ENCODE measurements at regions not wholly inside any gene's neighbourhood (a gene's known extent, or its start where the extent isn't known, plus 50 kb on each side); places are given as distances from the start of the nearest gene placed in this dataset.
"Not testable (repeated sequence)": the region's sequence is repeated elsewhere in the genome, so short reads cannot be mapped to it uniquely, and the experiment has no call there.

DNA sequence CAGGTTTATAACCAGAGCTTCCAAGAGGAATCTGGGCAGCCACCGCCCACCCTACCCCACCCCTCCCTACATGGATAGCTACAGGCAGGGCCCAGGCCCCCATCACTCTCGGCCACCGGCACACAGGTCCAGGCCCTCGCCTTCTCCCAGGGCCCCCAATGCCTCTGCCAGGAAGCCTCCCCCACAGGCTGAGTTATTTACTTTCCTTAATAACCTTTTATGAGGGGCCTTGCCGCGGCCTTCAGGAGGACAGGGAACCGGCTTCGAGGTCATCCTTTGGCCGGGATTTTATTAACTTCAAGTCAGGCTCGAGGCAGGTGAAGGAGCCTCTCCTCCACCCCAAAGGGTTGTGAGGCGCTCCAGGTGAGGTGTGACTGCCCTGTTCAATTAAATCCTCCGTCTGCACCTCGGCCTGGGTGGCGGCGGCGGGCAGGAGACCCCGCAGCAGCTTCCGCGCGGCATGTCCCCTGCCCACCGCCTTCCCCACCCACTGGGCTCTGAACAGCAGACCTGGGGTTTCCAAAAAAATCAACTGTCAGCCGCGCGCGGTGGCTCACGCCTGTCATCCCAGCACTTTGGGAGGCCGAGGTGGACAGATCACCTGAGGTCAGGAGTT, 106.5 kb downstream of the MICALL2 start:
- in situ Hi-C loops (cut with MboI; ENCODE audit: low sequenced_read_pairs in 4 of 4) (no loop called here), intact Hi-C loops (cut with DNase I; ENCODE audit: low total_unique reads) (no loop called here)
- ATAC-seq (no peak), DNase-seq (no peak)
- Histone ChIP-seq H3K4me1 (no peaks in the 10 kb centered on the region), H3K9me3 (no peaks in the 10 kb centered on the region), H3K4me3 (no peak overlapping the region), H3K36me3 (no peaks in the 10 kb centered on the region), H3K27me3 (peaks cover 45 to 60% (median 56%) of the 10 kb centered on the region in 3 donors), H3K27ac (no peak overlapping the region)
- TF ChIP-seq POLR2A (IDR thresholded peaks at IDR 0.05) = no peak
- TF ChIP-seq CTCF (IDR thresholded peaks at IDR 0.05 in 4 of 5, conservative IDR thresholded peaks at IDR 0.05 in 1 of 5) = no peak

DNA sequence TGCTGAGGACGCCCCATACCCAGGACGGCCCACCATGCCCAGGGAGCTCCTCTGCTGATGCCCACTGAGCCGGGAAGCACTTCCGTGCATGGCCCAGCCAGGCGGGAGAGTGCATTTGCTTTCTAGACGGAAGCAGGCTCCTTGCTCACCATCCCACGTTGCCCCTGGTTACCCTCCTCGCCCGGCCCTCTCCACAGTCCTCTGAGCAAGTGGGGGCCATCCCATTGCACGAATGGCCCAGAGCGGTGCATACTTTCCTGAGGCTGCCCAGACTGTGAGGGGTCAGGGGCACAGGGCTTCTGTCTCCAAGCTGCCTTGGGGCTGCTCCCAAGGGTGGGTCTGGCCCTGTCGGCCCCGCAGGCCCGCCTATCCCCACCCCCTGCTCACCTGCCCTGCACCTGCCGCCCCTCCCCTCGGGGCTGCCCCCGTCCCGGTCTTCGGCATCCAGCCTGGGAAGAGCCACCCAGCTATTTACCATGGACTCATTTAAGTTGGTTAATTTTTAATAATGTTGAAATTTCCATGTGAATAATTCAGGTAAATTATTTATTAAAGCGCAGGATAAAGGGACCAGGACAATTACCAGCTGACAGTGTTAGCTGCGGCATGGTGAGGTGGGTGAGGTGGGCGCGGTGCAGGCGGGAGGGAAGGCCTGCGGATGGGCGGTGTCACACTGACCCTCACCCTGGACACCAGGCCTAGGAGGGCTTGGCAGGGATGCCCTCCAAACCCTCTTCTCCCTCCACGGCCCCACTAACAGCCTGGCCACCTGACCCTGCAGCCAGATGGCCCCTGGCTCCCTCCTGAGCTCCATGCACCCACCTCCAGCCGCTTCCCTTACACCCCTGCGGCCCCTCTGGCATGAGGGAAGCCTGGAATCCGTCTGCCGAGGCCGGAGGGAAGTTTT, 104.4 kb downstream of the MICALL2 start:
- no peak for DNase-seq
- TF ChIP-seq POLR2A (IDR thresholded peaks at IDR 0.05) (no peak), CTCF (IDR thresholded peaks at IDR 0.05 in 4 of 5, conservative IDR thresholded peaks at IDR 0.05 in 1 of 5) (no peak)
- H3K4me3 ChIP-seq = no peak overlapping the region
- H3K9me3 ChIP-seq = no peaks in the 10 kb centered on the region
- in situ Hi-C loops (cut with MboI; ENCODE audit: low sequenced_read_pairs in 4 of 4) = no loop called here
- H3K27me3 ChIP-seq = peaks cover 38 to 63% (median 55%) of the 10 kb centered on the region in 3 donors
- H3K4me1 ChIP-seq = no peaks in the 10 kb centered on the region
- no peak for ATAC-seq
- intact Hi-C loops (cut with DNase I; ENCODE audit: low total_unique reads) = no loop called here
- H3K36me3 ChIP-seq = no peaks in the 10 kb centered on the region
- no peak overlapping the region for H3K27ac ChIP-seq

DNA sequence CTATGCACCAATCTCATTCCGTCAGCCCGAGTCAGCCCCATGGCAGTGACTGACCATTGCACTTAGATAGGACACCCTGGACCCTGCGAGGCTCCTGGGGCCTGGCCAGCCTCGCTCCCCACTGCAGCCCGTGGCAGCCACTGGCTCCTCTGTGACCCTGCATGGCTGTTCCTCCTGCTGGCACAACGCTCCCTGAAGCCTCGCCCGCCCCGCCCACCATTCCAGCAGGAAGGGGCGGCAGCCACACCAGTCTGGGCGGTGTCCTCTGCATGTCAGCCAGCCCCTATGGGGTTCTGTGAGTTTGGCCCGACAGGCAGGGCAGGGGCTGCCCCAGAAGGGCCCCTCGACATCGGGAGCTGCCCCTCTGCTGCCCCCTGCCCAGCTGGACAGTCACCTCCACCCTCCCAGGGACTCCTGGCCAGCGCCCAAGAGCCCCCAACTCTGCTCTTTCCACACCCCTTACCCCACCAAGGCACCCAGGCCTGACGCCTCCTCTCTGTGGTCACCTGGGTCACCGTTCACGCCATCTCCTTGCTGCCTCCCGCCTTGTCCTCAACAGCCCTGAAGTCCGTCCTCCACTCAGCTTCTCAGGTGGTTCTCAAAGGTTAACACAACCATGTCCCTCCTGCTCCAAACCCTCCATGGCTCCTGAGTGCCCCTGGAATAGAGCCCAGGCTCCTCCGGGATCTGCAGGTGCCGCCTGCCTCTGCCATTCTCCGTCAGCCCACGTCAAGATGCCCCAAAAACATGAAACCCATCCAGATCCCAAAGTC, 103.5 kb downstream of the MICALL2 start:
- Histone ChIP-seq H3K27me3 (peaks cover 40 to 59% (median 55%) of the 10 kb centered on the region in 3 donors), H3K4me1 (no peaks in the 10 kb centered on the region), H3K27ac (no peak overlapping the region), H3K36me3 (no peaks in the 10 kb centered on the region), H3K4me3 (no peak overlapping the region), H3K9me3 (no peaks in the 10 kb centered on the region)
- ATAC-seq (no peak), DNase-seq (no peak)
- TF ChIP-seq POLR2A (IDR thresholded peaks at IDR 0.05) (no peak), CTCF (IDR thresholded peaks at IDR 0.05 in 4 of 5, conservative IDR thresholded peaks at IDR 0.05 in 1 of 5) (no peak)
- intact Hi-C loops (cut with DNase I; ENCODE audit: low total_unique reads) (no loop called here), in situ Hi-C loops (cut with MboI; ENCODE audit: low sequenced_read_pairs in 4 of 4) (no loop called here)

DNA sequence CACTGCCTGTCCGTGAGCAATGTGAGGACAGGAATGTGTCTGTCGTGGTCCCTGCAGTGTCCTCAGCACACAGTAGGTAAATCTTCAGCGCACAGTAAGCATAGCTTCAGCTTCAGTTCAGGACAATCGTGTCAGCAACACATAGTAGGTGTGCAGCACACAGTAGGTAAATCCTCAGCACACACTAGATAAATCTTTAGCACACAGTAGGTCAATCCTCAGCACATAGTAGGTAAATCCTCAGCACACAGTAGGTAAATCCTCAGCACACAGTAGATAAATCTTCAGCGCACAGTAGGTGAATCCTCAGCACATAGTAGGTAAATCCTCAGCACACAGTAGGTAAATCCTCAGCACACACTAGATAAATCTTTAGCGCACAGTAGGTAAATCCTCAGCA, 102.4 kb downstream of the MICALL2 start:
- in situ Hi-C loops (cut with MboI; ENCODE audit: low sequenced_read_pairs in 4 of 4) = not testable (repeated sequence)

DNA sequence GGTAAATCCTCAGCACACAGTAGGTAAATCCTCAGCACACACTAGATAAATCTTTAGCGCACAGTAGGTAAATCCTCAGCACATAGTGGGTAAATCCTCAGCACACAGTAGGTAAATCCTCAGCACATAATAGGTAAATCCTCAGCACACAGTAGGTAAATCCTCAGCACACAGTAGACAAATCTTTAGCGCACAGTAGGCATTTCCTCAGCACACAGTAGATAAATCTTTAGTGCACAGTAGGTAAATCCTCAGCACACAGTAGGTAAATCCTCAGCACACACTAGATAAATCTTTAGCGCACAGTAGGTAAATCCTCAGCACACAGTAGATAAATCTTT, 102.0 kb downstream of the MICALL2 start:
- intact Hi-C loops (cut with DNase I; ENCODE audit: low total_unique reads); DNase-seq; in situ Hi-C loops (cut with MboI; ENCODE audit: low sequenced_read_pairs in 4 of 4): not testable (repeated sequence)

More for the DNA sequence above, 102.4 kb downstream of the MICALL2 start:
- H3K9me3 ChIP-seq; H3K36me3 ChIP-seq; intact Hi-C loops (cut with DNase I; ENCODE audit: low total_unique reads); H3K27ac ChIP-seq; ATAC-seq; H3K4me1 ChIP-seq; H3K4me3 ChIP-seq; DNase-seq: not testable (repeated sequence)
- H3K27me3 ChIP-seq = peaks cover 37 to 56% (median 54%) of the 10 kb centered on the region in 3 donors

More for the DNA sequence above, 102.0 kb downstream of the MICALL2 start:
- not testable (repeated sequence) for H3K9me3 ChIP-seq, H3K4me3 ChIP-seq, H3K36me3 ChIP-seq, H3K27ac ChIP-seq, H3K4me1 ChIP-seq, ATAC-seq
- H3K27me3 ChIP-seq = peaks cover 34 to 53% (median 50%) of the 10 kb centered on the region in 3 donors

Data from gastrocnemius medialis (tissue), 4 donors.